GM12891 (cell line): ENCODE measurements at regions not wholly inside any gene's neighbourhood (a gene's known extent, or its start where the extent isn't known, plus 50 kb on each side); places are given as distances from the start of the nearest gene placed in this dataset.

Experiments
- PAX5 ChIP-seq: IDR thresholded peaks from 2 replicates; pipeline ENCODE4 v1.6.1; 2011; ENCODE audit warnings: low read length, moderate library complexity, mild to moderate bottlenecking; ENCODE audit not compliant: insufficient read depth, severe bottlenecking
- POLR2A ChIP-seq: IDR thresholded peaks from 2 replicates; pipeline ENCODE4 v1.6.1; 2011; ENCODE audit warnings: low read depth, low read length, control low read depth
- POLR2AphosphoS5 ChIP-seq: IDR thresholded peaks from 2 replicates; pipeline ENCODE4 v1.6.1; 2011; ENCODE audit warnings: low read depth, low read length, control low read depth
- POU2F2 ChIP-seq: IDR thresholded peaks from 2 replicates; pipeline ENCODE4 v1.6.1; 2011; ENCODE audit warnings: low read depth, mild to moderate bottlenecking, control low read depth, low read length, moderate library complexity
- SPI1 ChIP-seq: IDR thresholded peaks from 2 replicates; pipeline ENCODE4 v1.6.1; 2011; ENCODE audit warnings: low read depth, low read length, control low read depth
- TAF1 ChIP-seq: IDR thresholded peaks from 2 replicates; pipeline ENCODE4 v1.6.1; 2011; ENCODE audit warnings: low read depth, low read length, control low read depth

GRCh38 chr2:39948016-39948719 is 169.1 kb upstream of the THUMPD2 start:
- TF ChIP-seq POLR2AphosphoS5 (no peak), TAF1 (no peak), POLR2A (no peak), PAX5 (no peak), SPI1 (no peak), POU2F2 (no peak)
